PFSK-1 (cell line): ENCODE measurements at regions not wholly inside any gene's neighbourhood (a gene's known extent, or its start where the extent isn't known, plus 50 kb on each side); places are given as distances from the start of the nearest gene placed in this dataset.

Experiments
- POLR2AphosphoS5 ChIP-seq: IDR thresholded peaks from 2 replicates; pipeline ENCODE4 v1.6.1; 2012; ENCODE audit warnings: low read depth, mild to moderate bottlenecking, control low read depth, low read length, moderate library complexity
- REST ChIP-seq, 2 experiments: IDR thresholded peaks; 2 replicates each; pipeline versions ENCODE4 v1.6.1 to v1.8.0; 2011 to 2012; ENCODE audit warnings: low read depth in 2 of 2, low read length in 2 of 2, control low read depth in 1 of 2, inconsistent platforms in 1 of 2, mild to moderate bottlenecking in 1 of 2, moderate library complexity in 1 of 2; ENCODE audit not compliant: insufficient read depth in 1 of 2

DNA sequence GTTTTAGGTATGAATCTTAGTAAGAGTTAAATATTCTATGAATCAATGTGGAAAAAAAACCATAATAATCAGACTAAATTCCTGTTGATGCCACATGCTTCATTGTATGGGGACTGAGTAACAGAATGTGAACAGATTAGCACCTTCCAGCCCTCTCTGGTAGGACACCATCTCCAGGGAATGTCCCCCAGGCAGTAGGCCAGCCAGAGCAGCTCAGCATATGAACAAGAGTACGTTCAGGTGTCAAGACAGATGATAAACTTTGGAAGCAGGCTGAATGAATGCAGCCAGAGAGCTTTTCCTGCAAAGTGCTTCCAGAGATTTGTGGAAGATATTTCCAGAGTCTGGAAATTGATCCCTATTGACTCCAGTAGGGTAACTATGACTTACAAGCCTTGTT, 204.4 kb downstream of the RPS29 start:
- TF ChIP-seq POLR2AphosphoS5 (no peak), REST (IDR thresholded peaks at IDR 0.05; ENCODE audit: insufficient read depth in 1 of 2, low read depth in 2 of 2, low read length in 2 of 2) (no peak)
